Hepatocyte (in vitro differentiated cells): ENCODE measurements at regions not wholly inside any gene's neighbourhood (a gene's known extent, or its start where the extent isn't known, plus 50 kb on each side); places are given as distances from the start of the nearest gene placed in this dataset.

Source experiments
- DNase-seq: peaks from one replicate; pipeline ENCODE4 v3.0.0-alpha.2; 2016; ENCODE audit warnings: low spot score
- H2AFZ ChIP-seq: fragments of 200-600 bp; sonication (generic); 2 replicates; pipeline ENCODE4 v1.6.0; 2016; ENCODE audit warnings: antibody characterized with exemption, mild to moderate bottlenecking
- H3K27ac ChIP-seq: fragments of 200-600 bp; sonication (generic); 2 replicates; pipeline ENCODE4 v1.5.1; 2016; ENCODE audit warnings: mild to moderate bottlenecking
- H3K27me3 ChIP-seq: fragments of 200-600 bp; sonication (generic); 2 replicates; pipeline ENCODE4 v1.6.1; 2016
- H3K36me3 ChIP-seq: fragments of 200-600 bp; sonication (generic); replicated peaks from 2 replicates; pipeline ENCODE4 v1.5.1; 2016; ENCODE audit warnings: low read depth; ENCODE audit not compliant: insufficient read depth
- H3K4me1 ChIP-seq: fragments of 200-600 bp; sonication (generic); 2 replicates; pipeline ENCODE4 v1.5.1; 2016; ENCODE audit warnings: mild to moderate bottlenecking, moderate library complexity; ENCODE audit not compliant: insufficient read depth
- H3K4me2 ChIP-seq: fragments of 200-600 bp; sonication (generic); 2 replicates; pipeline ENCODE4 v1.6.0; 2016
- H3K4me3 ChIP-seq: fragments of 200-600 bp; sonication (generic); 2 replicates; pipeline ENCODE4 v1.5.1; 2016; ENCODE audit warnings: mild to moderate bottlenecking
- H3K79me2 ChIP-seq: fragments of 200-600 bp; sonication (generic); 2 replicates; pipeline ENCODE4 v1.6.0; 2017; ENCODE audit warnings: mild to moderate bottlenecking
- H3K9me2 ChIP-seq: fragments of 200-600 bp; sonication (generic); replicated peaks from 2 replicates; pipeline ENCODE4 v1.6.0; 2017; ENCODE audit warnings: mild to moderate bottlenecking; ENCODE audit not compliant: insufficient read depth
- H3K9me3 ChIP-seq: fragments of 200-600 bp; sonication (generic); 2 replicates; pipeline ENCODE4 v1.5.1; 2016; ENCODE audit warnings: low read depth, mild to moderate bottlenecking
- H4K20me1 ChIP-seq: fragments of 200-600 bp; sonication (generic); 2 replicates; pipeline ENCODE4 v1.6.0; 2016; ENCODE audit warnings: mild to moderate bottlenecking; ENCODE audit not compliant: insufficient read depth, poor library complexity, severe bottlenecking
- CTCF ChIP-seq: fragments of 200-600 bp; sonication (generic); IDR thresholded peaks from 2 replicates; pipeline ENCODE4 v1.5.1; 2016; ENCODE audit warnings: antibody characterized with exemption, mild to moderate bottlenecking; ENCODE audit not compliant: poor library complexity
- EZH2 ChIP-seq: fragments of 200-600 bp; sonication (generic); IDR thresholded peaks from 2 replicates; pipeline ENCODE4 v1.6.1; 2016; ENCODE audit warnings: antibody characterized with exemption, mild to moderate bottlenecking, borderline replicate concordance
- EZH2phosphoT487 ChIP-seq: fragments of 200-600 bp; sonication (generic); IDR thresholded peaks from one replicate; pipeline ENCODE4 v1.6.1; 2018; ENCODE audit warnings: antibody characterized with exemption, mild to moderate bottlenecking, low read depth, moderate library complexity; ENCODE audit not compliant: unreplicated experiment, severe bottlenecking
- WGBS: methylation state at CpG from one replicate; pipeline ENCODE4 v1.1.6; 2016; ENCODE audit warnings: low lambda C conversion rate; ENCODE audit errors: missing lambda C conversion rate; 5-methylcytosine and 5-hydroxymethylcytosine counted together

DNA sequence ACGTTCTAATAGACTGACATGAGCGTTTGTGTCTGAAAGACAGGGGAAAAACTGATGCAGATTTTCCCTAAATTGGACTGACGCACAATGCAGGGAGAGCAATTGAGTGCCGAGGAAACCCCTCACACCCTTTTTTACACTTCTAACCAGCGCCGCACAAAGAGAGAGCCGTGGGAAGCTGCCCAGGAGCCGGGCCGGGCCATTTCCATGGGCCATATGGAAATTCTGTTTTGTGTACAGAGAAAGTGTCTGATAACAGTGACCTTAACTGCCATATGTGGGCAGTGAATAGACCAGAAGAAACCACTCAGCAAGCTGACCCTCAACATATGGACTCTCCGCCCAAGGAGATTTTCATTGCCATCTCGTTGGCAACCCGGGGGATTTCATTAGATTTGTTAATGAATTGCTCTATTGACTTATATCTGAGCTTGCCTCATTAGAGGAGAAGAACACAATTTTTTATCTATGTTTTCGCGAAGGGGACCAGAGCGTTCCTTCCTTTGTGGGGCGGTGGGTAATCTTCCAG lies 225.9 kb upstream of the IRX3 start:
- Histone ChIP-seq H3K4me3 (no peak overlapping the region), H3K4me1 (peaks cover 11% of the 10 kb centered on the region), H3K27ac (no peak overlapping the region), H3K79me2 (no peaks in the 10 kb centered on the region), H2AFZ (no peak overlapping the region), H3K4me2 (no peak overlapping the region), H3K36me3 (no peaks in the 10 kb centered on the region), H3K27me3 (peaks cover 4% of the 10 kb centered on the region), H3K9me2 (no peaks in the 10 kb centered on the region), H4K20me1 (no peaks in the 10 kb centered on the region), H3K9me3 (no peaks in the 10 kb centered on the region)
- WGBS: 86% methylated on average over 16 of the region's 16 CpGs
- no peak for DNase-seq
- TF ChIP-seq CTCF (no peak), EZH2phosphoT487 (no peak), EZH2 (no peak)

- Histone ChIP-seq H3K36me3 (no peaks in the 10 kb centered on the region), H3K4me3 (no peak overlapping the region)
Observed at GRCh38 chr16:54511222-54511731, 224.7 kb upstream of the IRX3 start.

DNA sequence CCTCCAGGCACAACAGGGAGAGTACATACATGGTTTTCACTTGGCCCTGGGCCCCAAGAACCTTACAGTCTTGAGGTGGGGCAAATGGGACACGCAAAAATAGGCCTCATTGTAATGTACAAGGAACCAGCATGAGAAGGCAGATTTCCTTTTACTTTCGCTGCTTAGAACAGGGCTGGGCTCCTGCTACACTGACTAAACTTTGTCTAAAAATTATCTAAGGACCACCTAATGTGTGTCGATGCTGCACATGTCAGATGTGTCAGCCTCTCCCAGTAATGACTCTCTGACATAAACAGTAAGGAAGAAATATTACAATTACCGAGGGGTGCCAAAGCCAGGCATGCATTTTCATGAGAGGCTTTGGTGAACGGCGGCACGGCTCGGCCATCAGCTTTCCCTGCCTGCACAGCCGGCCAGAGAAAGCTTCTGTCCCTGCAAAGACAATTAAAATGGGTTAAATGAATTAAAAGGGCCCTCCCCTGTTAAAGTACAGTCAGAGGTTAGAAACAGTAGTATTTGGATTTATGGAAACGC lies 224.2 kb upstream of the IRX3 start:
- peaks cover 25% of the 10 kb centered on the region for H3K4me1 ChIP-seq
- H3K27me3 ChIP-seq: peaks cover 6% of the 10 kb centered on the region
- no peak overlapping the region for H2AFZ ChIP-seq
- H3K4me2 ChIP-seq: no peak overlapping the region
- H3K36me3 ChIP-seq: no peaks in the 10 kb centered on the region
- 65% methylated on average over 10 of the region's 10 CpGs for WGBS
- H3K79me2 ChIP-seq: no peaks in the 10 kb centered on the region
- no peak overlapping the region for H3K4me3 ChIP-seq
- DNase-seq: no peak
- TF ChIP-seq EZH2: no peak
- H3K9me3 ChIP-seq: no peaks in the 10 kb centered on the region
- H4K20me1 ChIP-seq: no peaks in the 10 kb centered on the region
- no peak overlapping the region for H3K27ac ChIP-seq
- no peaks in the 10 kb centered on the region for H3K9me2 ChIP-seq

More at GRCh38 chr16:54511222-54511731, 224.7 kb upstream of the IRX3 start:
- H3K9me3 ChIP-seq: no peaks in the 10 kb centered on the region
- no peaks in the 10 kb centered on the region for H4K20me1 ChIP-seq
- WGBS: 68% methylated on average over 3 of the region's 3 CpGs
- H3K27ac ChIP-seq: no peak overlapping the region
- no peak overlapping the region for H3K4me2 ChIP-seq
- DNase-seq: no peak
- TF ChIP-seq EZH2 (no peak), CTCF (no peak), EZH2phosphoT487 (no peak)
- H3K27me3 ChIP-seq: peaks cover 6% of the 10 kb centered on the region
- no peaks in the 10 kb centered on the region for H3K79me2 ChIP-seq
- peaks cover 20% of the 10 kb centered on the region for H3K4me1 ChIP-seq
- H3K9me2 ChIP-seq: no peaks in the 10 kb centered on the region
- H2AFZ ChIP-seq: no peak overlapping the region

- no peak for DNase-seq
- no peaks in the 10 kb centered on the region for H4K20me1 ChIP-seq
- 72% methylated on average over 11 of the region's 11 CpGs for WGBS
Observed at GRCh38 chr16:54509456-54509855, 222.9 kb upstream of the IRX3 start.

More at GRCh38 chr16:54509456-54509855, 222.9 kb upstream of the IRX3 start:
- no peaks in the 10 kb centered on the region for H3K36me3 ChIP-seq
- TF ChIP-seq EZH2phosphoT487 (no peak), CTCF (no peak), EZH2 (no peak)
- no peak overlapping the region for H2AFZ ChIP-seq
- peaks cover 34% of the 10 kb centered on the region for H3K4me1 ChIP-seq
- no peak overlapping the region for H3K4me3 ChIP-seq
- no peak overlapping the region for H3K4me2 ChIP-seq
- no peaks in the 10 kb centered on the region for H3K9me2 ChIP-seq
- no peak overlapping the region for H3K27ac ChIP-seq
- H3K27me3 ChIP-seq: peaks cover 6% of the 10 kb centered on the region
- H3K79me2 ChIP-seq: no peaks in the 10 kb centered on the region
- H3K9me3 ChIP-seq: no peaks in the 10 kb centered on the region
